HG02981 (cell line): ENCODE measurements at regions not wholly inside any gene's neighbourhood (a gene's known extent, or its start where the extent isn't known, plus 50 kb on each side); places are given as distances from the start of the nearest gene placed in this dataset.

Source experiments
- ATAC-seq: cut with Tn5 transposase; IDR thresholded peaks from one replicate; pipeline ENCODE4 v1.9.1; 2021; ENCODE audit warnings: mild to moderate bottlenecking, moderate library complexity; ENCODE audit not compliant: unreplicated experiment

DNA sequence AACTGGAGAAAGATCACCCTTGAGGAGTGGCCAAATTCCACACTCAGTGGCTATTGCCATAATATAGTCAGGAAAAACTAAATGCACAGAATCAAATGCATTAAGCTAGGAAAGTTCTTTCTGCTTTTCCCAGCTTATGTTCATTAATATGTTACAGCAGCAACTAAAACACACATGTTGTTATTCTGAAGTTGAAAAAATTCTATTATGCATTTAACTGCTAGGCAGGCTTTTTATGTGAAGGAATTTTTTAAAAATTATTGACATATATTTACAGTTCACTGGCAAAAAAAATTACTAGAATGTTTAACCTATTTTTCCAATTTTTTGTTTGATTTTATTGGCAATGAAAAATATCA lies 135.2 kb upstream of the IL12A start:
- ATAC-seq, result no peak

DNA sequence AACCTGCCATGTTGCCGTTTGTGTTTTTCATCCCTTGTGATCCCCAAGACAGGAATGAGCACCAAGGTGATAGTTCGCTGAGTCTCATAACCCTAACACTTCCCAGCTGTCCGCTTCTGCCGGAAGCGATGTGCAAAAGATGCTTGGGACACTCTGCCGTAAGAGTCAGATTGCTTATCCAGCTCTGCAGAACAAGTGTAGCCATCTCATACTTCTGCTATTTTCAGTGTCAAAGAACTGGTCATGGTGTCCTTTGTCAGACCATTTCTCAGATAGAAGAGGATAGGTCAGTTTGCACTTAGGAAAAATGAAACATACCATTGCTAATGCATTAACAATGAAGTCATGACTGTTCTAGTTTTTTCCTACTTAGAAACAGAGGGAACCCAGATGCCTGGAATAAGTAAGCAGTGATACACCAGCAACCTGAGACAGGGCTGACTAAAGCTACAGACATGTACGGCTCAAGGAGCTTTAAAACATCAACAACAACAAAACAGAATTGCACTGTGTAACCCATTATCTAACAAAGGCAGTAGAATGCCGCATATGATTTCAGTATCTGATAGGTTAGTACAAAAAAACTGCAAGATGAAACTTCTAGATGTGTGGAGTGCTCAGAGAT lies 134.0 kb upstream of the IL12A start:
- no peak for ATAC-seq

DNA sequence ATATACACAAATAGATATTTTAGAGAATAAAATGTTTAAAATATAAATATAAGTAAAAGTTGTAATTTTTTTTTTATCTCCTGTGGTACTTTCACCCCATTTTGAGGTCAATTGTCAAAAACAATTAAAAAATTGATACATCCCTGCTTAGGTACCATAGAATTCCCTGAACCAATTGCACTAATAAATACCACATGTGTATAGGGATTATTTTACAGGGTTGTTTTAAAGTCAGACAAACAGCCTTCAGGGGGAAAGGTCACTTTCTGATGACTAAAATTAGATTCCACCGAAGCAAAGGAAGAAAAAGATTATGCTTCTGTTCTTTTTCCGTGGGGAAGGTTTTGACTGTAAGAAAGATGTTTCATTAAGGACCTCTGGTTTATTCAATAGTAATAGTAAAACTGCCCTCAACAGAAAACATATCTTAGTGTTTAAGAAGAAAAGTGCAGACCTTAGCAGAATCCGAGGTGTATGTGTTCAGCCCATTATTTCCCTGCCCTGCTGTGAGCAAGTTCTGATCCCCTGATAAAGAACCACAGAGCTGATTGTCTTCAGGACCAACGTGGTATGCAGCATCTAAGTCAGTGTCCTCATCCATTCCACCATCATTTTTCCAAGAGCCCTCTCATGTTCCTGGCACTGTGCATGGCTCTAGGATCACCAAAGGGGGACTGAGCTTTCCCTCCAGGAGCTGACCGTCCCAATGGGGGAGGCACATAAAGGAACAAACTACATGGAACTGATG lies 132.9 kb upstream of the IL12A start:
- no peak for ATAC-seq

DNA sequence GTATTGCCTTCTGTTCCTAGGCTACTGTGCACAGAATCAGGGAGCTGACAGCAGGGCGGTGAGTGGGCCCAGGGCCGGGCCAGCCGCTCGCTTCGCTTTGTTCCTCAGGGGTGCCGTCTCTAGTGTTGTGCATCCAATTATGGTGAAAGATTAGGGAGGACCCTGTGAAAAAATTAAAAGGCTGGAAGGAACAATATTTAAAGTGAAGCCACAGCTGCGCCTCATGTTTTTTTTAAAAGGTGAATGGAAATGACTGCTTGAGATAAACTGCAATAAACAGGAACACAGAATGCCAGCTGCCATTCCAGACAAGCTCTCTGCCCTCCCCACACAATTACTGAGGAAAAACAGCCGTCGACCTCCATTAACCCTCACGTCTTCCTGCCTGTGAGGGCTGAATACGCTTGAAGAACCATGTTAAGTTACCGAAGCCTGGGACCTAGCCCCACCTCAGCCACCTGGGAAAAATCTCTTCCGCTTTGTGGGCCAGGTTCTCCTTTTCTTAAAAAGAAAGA lies 132.0 kb upstream of the IL12A start:
- no peak for ATAC-seq

DNA sequence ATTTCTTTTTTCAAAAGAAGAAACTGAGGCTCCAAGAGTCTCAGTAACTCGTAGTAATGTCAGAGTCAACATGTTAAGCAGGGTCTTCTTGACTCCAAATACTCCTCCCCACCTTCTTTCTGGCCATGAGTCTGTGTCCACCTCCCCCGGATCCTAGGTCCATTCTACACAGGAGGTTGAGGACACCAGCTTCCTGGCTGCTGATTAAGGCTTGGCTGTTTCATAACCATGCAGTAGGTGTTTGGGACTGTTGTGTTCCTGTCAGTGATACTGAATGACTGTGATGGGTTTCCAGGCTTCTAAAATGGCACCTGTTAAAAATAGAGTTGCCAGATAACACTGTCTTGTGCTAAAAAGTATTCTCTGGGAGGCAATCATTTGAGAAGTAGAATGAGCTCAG lies 130.8 kb upstream of the IL12A start:
- no peak for ATAC-seq

DNA sequence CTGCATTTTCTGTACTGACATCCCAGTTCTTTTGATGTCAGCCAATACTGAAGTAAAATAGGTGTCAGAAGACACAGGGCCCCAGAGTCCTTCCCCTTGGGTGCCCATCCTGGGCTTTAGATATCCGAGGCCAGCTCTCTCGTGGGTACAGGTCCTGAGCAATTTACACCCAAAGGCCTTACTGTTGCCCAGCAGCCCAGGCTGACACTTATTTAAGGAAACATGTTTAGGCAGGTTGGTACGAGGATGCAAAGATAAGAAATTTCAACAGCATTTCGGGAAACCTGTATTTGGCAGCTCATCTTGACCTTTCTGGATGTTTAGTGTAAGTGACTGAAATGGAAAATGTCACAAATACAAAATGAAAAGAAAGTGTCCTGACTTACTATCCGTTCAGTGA lies 130.0 kb upstream of the IL12A start:
- ATAC-seq, result no peak

DNA sequence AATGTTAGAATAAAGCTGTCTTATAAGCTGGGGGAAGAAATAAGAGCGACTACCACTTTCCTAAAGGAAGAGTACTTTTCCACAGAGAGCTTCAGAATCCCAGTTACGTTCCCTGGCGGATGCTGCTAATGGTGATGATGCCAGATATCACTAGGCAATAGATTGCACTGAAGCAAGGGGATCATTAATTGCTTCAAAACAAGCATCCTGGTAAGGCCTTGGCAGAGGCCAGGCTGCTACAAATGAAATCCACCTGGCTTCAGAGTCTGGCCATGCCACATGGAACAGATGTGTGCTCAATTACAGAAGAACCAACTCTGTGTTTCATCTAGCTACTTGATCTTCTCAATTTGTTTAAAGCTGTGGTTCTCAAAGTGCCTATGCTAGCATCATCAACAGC lies 129.2 kb upstream of the IL12A start:
- no peak for ATAC-seq

DNA sequence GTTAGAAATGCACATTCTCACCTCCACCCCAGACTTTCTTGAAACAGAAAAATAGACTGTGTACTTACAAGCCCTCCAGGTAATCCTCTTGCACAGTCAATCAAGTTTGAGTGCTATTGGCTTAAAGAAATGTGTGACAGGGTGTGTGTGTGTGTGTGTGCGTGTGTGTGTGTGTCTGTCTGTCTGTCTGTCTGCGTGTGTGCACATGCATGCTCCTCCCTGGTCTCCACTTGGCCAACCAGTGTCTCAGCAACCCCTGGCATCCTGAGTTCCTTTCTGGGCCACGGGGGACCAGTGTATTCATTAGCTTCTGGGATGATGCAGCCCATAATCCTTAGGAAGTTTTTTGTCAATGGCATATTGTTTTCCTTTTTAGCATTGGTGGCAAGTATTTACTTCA lies 128.8 kb upstream of the IL12A start:
- ATAC-seq, result no peak

DNA sequence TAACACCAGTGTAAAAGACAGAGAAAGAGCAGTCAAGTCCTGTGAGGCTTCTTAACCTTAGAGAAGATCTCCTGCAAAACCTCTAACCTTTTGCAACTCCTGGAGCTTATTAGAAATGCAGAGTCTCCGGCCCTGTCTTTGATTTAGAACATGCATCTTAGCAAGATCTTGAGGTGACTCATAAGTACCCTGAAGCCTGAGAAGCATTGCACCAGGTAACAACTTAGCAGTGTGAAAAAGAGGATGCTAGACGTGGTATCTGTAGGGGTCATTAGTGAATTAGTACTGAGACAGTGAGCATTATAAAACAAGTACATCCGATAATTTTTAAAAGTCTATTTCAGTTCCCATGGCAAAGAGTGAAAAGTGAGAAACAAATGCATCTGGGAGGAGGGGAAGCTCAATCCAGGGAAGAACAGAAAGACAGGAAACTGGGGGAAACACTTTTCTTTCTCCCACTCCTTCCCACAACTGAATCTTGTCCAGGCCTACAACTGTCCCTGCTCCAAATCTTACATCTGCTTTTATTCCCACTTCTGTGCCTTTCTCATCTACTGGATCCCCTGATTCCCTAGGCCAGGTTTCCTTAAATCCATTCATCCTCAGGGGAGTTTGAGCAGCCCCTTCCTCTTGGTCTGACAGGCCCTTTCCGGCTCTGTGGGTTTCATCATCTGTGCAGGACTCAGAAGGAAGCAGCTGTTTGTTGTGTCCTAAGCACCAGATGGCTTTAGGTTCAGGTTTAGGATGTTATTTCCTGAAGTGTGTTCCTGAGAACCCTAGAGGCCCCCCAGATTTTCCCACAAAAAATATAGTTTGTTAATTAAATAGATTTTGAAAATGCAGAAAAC lies 128.1 kb upstream of the IL12A start:
- peak; percentile 32 for ATAC-seq

DNA sequence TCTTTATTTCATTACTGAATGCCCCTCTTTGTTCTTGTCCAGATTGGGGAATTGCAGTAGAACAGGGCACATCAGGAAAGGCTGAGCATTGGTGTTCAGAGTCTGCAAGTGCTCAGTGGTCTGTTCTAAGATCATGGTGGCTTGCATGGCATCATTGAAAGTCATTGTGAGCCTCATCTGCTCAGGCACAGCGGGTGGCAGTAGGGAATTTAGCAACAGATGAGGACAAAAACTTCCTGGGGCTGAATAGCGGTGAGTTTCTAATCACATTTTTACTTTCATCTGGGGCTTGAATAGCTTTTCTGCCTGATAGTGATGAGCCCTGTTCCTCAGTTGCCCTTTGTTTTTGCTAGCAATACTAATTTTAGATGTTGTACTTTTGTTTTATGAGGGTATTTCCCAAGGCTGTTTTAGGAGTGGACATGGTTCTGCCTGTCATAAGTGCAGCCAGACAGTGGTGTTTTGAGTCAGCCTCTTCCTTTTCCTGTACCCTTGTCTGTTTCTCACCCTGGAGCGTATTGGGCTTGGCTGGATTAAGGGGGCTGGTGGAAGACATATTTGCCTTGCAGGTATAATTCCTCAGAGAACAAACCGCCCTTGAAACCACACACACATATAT lies 127.2 kb upstream of the IL12A start:
- ATAC-seq, result peak; percentile 61

DNA sequence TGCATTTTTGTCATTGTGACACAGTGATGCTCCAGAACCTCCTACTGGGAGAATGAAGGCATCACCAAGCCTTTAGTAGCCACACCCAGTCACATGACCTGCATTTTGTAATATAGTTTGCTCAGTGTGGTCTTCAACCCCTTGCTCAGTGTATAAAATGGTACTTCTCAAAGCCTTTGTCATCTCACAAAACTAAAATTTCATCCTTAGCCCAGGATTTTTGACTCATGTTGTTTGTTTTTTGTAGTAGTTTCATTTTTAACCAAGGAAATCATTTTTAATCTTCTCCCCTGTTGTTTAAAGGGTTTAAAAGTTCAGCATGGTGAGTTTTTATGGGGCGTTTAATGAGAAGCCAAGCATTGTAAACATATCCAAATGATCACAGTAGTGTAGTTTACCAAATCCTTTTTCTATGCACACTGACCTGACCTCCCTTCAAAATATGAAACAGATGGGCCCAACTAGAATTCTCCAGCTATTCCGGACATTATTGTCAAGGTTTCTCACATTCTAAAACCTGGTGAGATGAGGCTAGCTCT lies 123.5 kb upstream of the IL12A start:
- no peak for ATAC-seq

DNA sequence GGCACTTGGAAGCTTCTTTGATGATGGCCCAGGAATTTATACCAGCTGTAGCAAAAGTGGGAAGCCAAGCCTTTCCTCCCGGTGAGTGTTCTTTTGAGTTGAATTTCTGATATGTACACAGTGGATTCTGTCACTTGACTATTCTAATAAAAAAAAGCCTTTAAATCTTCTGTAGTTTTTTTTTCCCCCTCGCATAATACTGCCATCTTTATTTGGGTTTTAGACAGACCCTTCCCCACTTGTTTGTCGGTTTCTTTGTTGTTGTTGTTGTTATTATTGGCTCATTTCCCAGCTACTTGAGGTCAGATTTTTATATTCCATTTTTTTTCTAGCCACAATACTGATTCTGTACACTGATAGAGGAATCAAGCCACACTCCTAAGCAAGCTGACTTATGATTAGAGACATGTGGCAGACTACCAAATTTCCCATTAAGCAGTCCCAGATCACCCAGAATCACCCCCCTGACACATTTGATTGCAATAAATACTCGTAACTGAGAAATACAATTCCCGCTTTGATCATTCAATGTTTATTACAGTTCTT lies 122.4 kb upstream of the IL12A start:
- no peak for ATAC-seq

DNA sequence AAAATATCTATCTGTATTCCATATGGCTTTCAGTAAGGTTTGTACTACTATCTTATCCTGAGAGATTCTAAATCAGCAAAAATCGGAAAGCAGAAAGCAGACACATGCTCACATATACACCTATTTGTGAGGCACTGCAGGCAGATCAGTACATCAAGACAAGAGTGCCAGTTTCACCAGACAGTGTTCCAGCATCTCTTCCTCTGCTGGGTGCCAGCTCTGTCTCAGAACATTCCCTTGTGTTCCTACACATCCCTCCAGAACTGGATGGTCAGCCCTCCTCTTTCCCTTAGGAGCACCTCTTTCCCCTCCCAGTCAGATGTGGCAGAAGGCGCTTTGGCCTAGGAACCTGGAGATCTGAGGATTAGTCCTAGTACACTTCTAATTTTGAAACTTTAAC lies 121.3 kb upstream of the IL12A start:
- no peak for ATAC-seq

DNA sequence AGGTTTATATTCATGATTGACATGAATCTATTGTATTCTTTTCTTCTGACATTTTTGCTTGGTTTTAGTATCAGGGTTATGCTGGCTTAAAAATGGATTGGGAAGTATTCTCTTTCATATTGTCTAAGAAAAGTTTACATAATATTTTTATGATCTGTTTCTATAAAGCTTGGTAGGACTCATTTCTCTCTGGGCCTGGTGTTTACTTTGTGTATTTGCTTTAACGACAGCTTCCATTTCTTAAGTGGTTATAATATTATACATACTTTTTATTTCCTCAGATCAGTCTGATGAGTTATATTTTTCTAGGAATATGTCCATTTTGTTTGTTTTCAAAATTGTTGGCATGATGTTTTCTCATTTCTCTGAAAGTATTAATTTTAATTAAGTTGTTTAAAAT lies 117.9 kb upstream of the IL12A start:
- no peak for ATAC-seq

DNA sequence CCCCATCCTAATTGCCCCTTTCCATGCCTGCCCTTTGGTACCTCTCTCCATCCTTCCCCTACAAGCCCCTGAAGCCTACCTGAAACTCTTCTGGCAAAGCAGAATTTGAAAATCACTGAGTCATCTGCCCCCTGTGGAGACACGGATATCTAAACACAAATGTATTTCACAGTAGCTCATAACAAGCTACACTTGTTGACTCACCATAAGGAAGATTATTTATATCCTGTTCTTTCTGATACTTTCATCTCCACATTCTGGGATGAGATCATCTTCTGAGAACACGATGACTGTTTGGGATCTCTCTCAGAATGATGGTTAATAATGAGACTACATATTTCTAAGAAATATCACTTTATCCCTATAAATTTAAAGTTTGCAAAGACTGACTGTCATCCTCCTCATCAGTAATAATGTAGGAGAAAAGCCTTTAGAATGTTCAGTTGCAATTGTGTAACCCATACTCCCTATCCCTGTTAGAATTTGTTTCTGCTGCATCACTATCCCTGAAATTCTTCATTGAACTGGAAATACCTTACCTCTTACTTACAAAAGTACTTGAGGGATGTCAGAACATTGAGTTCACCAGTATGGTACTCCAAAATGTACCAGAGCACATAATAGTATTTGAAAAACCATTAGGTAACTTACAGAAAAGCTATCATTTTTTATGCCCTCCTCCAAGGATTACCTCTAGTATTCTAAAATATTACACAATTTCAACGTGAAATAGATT lies 116.1 kb upstream of the IL12A start:
- no peak for ATAC-seq

DNA sequence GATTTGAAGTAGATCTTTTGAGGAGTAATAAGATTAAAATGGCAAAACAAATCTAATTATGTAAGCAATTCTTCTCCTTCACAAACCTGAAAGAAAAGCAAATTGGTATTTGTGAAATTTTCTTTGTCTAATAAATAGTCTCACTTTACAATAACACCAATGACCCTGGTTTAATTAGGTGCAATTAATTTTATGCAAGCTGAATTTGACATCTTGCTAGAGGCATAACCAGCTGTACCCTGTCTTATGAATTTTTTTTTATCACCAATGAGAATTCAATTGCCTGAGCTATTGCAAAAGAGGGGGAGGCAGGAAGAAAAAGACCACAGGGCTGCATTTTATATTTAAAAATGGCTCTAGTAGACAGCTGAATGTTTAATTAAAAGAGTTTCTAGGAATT lies 113.5 kb upstream of the IL12A start:
- no peak for ATAC-seq

DNA sequence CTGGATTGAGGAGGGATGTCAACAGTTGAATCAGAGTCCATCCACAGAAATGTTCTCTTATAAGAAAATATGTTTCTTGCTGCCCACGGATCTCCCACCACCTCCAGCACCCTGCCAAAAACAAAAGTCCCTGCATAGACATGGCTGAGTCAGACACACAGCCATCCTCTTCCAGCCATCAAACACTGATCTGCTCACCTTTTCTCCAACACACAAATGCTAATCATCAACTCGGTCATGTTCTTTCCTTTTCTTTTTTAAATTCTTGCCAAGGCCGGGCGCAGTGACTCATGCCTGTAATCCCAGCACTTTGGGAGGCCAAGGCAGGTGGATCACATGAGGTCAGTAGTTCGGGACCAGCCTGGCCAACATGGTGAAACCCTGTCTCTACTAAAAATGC lies 110.7 kb upstream of the IL12A start:
- no peak for ATAC-seq

DNA sequence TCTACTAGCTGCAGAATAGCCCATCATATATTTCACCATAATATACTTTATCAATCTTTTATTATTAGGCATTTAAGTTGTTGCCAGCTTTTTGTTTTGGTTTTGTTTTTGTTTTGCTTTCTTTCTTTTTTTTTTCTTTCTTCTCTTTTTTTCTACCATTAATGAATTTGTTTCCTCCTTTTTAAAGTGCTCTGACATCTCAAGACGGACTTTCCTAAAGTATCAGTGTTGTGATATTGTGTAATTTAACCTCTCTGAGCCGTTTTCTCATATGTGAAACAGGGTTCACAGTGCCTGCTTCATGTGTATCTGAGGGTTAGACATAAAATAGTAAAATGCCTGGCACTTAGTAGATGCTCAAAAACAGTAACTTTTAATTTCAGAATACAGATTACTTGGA lies 109.5 kb upstream of the IL12A start:
- no peak for ATAC-seq

DNA sequence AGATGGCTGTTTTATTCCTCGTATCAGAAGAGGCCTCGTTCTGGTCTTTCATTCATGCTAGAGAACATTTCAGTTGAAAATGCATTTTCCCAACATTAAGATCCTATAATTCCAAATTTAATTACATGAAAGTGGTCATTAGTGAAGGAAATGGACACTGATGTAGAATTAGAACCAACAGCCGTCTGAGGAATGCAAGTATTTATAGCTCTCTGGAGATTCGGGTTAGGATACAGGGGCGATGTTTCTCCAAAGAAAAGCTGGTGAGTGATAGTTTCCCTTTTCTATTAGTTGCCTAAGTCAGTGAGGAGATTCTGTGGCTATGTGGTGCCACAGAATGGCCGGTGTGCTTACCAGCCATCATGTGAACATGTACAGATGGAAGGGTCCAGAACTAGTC lies 109.0 kb upstream of the IL12A start:
- ATAC-seq, result no peak

DNA sequence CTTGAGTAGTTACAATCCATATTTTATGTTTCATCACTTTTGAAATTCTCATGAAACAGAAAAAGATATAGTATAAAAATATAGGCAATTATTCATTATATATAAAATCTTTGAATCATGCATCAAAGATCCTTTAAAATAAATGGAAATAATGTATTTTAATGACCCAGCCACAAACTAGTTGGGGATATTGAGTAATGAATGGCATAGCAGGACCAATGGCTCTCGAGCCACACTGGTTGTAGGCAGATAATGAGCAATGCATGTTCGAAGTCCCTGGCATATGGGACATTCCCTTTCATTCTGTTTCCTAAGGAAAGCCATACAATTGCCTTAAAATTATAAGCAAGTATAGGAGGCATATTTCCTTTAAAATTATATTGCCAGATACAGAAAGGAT lies 107.4 kb upstream of the IL12A start:
- no peak for ATAC-seq
